ENCODE measurements at regions not wholly inside any gene's neighbourhood (a gene's known extent, or its start where the extent isn't known, plus 50 kb on each side); places are given as distances from the start of the nearest gene placed in this dataset.

DNA sequence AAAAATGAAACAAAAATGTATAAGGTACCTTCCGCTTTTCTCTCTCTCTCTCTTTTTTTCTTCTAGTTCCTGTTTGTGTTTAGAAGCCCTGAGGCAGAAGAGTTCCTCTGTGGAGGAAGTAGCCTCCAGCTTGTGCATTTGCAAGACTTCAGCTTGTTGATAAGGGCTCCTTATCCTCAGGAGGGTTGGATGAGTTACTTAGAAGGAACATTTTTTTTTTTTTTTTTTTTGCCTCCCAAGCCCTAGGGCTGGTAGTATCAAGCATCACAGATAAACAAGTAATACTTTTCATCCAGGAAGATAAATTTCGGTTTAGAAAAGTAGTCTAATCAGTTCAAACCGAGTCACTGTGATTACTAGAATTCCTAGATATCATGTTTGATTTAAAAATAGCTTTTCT lies 91.0 kb upstream of the CBLB start:
- peak overlapping the region; percentile 58 for H3K4me3 Mint-ChIP-seq (ENCODE audit: unreplicated experiment)
- H3K27ac Mint-ChIP-seq (ENCODE audit: unreplicated experiment), result peak overlapping the region; percentile 92
- H3K27me3 Mint-ChIP-seq (ENCODE audit: unreplicated experiment), result peaks cover 15% of the 10 kb centered on the region
- H3K36me3 Mint-ChIP-seq (ENCODE audit: unreplicated experiment), result no peaks in the 10 kb centered on the region
- H3K4me1 Mint-ChIP-seq (ENCODE audit: low read depth, unreplicated experiment), result peaks cover 31% of the 10 kb centered on the region
- TF ChIP-seq, protein P1, sequence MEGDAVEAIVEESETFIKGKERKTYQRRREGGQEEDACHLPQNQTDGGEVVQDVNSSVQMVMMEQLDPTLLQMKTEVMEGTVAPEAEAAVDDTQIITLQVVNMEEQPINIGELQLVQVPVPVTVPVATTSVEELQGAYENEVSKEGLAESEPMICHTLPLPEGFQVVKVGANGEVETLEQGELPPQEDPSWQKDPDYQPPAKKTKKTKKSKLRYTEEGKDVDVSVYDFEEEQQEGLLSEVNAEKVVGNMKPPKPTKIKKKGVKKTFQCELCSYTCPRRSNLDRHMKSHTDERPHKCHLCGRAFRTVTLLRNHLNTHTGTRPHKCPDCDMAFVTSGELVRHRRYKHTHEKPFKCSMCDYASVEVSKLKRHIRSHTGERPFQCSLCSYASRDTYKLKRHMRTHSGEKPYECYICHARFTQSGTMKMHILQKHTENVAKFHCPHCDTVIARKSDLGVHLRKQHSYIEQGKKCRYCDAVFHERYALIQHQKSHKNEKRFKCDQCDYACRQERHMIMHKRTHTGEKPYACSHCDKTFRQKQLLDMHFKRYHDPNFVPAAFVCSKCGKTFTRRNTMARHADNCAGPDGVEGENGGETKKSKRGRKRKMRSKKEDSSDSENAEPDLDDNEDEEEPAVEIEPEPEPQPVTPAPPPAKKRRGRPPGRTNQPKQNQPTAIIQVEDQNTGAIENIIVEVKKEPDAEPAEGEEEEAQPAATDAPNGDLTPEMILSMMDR (IDR thresholded peaks at IDR 0.05; ENCODE audit: partially characterized antibody, unreplicated experiment), result no peak
- no peak for DNase-seq
- H3K9me3 Mint-ChIP-seq (ENCODE audit: unreplicated experiment), result peaks cover 21% of the 10 kb centered on the region

DNA sequence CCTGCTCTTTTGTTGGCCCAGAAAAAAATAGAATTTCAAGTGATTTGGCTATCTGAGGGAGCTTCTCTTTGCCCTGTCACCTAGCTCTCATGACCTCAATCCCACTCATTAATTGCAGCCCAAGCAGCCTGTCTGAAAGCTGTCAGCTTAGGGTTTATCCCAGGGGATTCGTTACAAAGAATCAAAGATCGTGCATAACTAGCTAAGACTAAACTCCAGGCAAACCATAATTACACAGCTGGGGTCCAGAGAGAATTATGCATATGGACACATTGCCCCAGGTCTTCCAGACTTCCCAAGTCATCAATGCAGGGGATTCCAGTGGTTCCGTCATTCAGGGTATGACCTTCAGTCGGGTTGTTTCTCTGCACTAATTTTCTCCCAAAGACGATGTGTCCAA lies 91.6 kb upstream of the CBLB start:
- Mint-ChIP-seq H3K27ac (ENCODE audit: unreplicated experiment) (peak overlapping the region; percentile 92), H3K27me3 (ENCODE audit: unreplicated experiment) (peaks cover 15% of the 10 kb centered on the region), H3K9me3 (ENCODE audit: unreplicated experiment) (peaks cover 21% of the 10 kb centered on the region), H3K36me3 (ENCODE audit: unreplicated experiment) (no peaks in the 10 kb centered on the region), H3K4me1 (ENCODE audit: low read depth, unreplicated experiment) (peaks cover 28% of the 10 kb centered on the region), H3K4me3 (ENCODE audit: unreplicated experiment) (peak overlapping the region; percentile 63)
- peak; percentile 32 for DNase-seq
- TF ChIP-seq, protein P1 (IDR thresholded peaks at IDR 0.05; ENCODE audit: partially characterized antibody, unreplicated experiment), result no peak

DNA sequence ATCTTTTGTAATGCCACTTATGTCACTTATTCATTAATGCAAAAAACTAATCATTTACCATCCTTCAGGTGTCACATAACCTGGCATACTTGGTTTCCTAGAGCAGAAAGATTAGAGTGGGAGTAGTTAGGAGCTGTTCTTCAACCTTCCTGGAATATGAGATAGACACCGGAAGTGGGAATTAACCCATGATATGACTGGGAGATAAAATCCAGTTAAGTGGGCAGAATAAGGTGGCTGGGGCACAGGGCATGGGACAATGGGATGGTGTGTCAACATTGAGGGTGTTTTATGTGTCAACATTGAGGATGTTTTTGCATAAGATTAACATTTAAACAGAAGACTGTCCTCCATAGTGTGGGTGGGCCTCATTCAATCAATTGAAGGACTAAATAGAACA lies 94.3 kb upstream of the CBLB start:
- TF ChIP-seq, protein P1 (IDR thresholded peaks at IDR 0.05; ENCODE audit: partially characterized antibody, unreplicated experiment), result no peak
- Mint-ChIP-seq H3K27me3 (ENCODE audit: unreplicated experiment) (peaks cover 13% of the 10 kb centered on the region), H3K36me3 (ENCODE audit: unreplicated experiment) (no peaks in the 10 kb centered on the region), H3K9me3 (ENCODE audit: unreplicated experiment) (peaks cover 24% of the 10 kb centered on the region), H3K4me3 (ENCODE audit: unreplicated experiment) (no peak overlapping the region), H3K27ac (ENCODE audit: unreplicated experiment) (no peak overlapping the region), H3K4me1 (ENCODE audit: low read depth, unreplicated experiment) (peaks cover 23% of the 10 kb centered on the region)
- DNase-seq, result no peak

DNA sequence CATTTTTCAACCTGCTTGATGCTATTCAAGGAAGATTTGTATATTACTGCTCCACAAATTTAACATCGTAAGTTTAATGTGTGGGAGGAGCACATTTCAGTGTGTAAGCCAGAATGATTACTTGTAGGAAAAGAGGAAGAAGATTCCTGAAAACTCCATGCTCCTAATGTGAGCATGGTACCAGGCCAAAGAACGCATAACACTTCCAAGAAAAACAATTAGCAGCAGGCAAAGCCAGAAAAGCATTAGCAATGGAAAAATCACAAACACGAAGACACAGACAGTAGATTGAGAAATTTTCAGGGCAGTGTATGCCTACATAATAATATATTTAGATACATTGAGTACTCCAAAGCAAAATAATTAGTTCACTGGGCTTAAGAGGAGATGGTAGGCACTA lies 96.6 kb upstream of the CBLB start:
- no peak for DNase-seq
- Mint-ChIP-seq H3K4me1 (ENCODE audit: low read depth, unreplicated experiment) (peaks cover 6% of the 10 kb centered on the region), H3K36me3 (ENCODE audit: unreplicated experiment) (no peaks in the 10 kb centered on the region), H3K9me3 (ENCODE audit: unreplicated experiment) (peaks cover 11% of the 10 kb centered on the region), H3K4me3 (ENCODE audit: unreplicated experiment) (no peak overlapping the region), H3K27me3 (ENCODE audit: unreplicated experiment) (peaks cover 5% of the 10 kb centered on the region), H3K27ac (ENCODE audit: unreplicated experiment) (no peak overlapping the region)
- TF ChIP-seq, protein P1 (IDR thresholded peaks at IDR 0.05; ENCODE audit: partially characterized antibody, unreplicated experiment), result no peak

DNA sequence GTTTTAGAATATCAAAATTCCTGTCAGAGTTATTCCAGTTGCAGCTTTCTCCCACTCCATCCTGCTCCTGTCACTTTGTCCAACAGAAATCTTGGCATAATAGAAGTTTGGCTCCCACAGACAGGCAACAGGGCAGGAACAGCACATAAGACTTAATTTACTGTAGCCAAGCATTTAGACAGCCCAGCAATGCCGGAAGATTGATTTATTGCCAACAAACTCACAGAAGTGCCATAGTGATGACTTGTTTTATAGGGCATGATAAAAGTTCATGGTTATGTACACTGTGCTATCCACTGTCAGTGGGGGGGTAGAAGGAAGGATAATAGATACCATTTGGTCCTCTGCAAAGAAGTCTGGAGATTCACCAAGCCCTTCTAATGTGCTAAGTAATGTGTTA lies 98.3 kb upstream of the CBLB start:
- DNase-seq, result no peak
- H3K27me3 Mint-ChIP-seq (ENCODE audit: unreplicated experiment), result peaks cover 2% of the 10 kb centered on the region
- TF ChIP-seq, protein P1 (IDR thresholded peaks at IDR 0.05; ENCODE audit: partially characterized antibody, unreplicated experiment), result no peak
- peaks cover 6% of the 10 kb centered on the region for H3K9me3 Mint-ChIP-seq (ENCODE audit: unreplicated experiment)
- no peak overlapping the region for H3K27ac Mint-ChIP-seq (ENCODE audit: unreplicated experiment)
- peaks cover 14% of the 10 kb centered on the region for H3K36me3 Mint-ChIP-seq (ENCODE audit: unreplicated experiment)
- no peak overlapping the region for H3K4me3 Mint-ChIP-seq (ENCODE audit: unreplicated experiment)
- no peaks in the 10 kb centered on the region for H3K4me1 Mint-ChIP-seq (ENCODE audit: low read depth, unreplicated experiment)

All from glutamatergic neuron (in vitro differentiated cells).